GM10266 (cell line): ENCODE measurements at regions not wholly inside any gene's neighbourhood (a gene's known extent, or its start where the extent isn't known, plus 50 kb on each side); places are given as distances from the start of the nearest gene placed in this dataset.

Source experiments
- DNase-seq: peaks from one replicate; pipeline ENCODE4 v3.0.0; 2012; ENCODE audit errors: extremely low spot score
- CTCF ChIP-seq: IDR thresholded peaks from 2 replicates; pipeline ENCODE4 v1.5.1; 2012; ENCODE audit warnings: mild to moderate bottlenecking, low read depth; ENCODE audit not compliant: control insufficient read depth, insufficient read depth; ENCODE audit errors: missing control alignments

- no peak for DNase-seq
- no peak for TF ChIP-seq CTCF
Observed at GRCh38 chr19:5290336-5291262, 50.0 kb downstream of the PTPRS start.

GRCh38 chr19:5289060-5289990 lies 51.3 kb downstream of the PTPRS start:
- no peak for DNase-seq
- TF ChIP-seq CTCF, result no peak

DNA sequence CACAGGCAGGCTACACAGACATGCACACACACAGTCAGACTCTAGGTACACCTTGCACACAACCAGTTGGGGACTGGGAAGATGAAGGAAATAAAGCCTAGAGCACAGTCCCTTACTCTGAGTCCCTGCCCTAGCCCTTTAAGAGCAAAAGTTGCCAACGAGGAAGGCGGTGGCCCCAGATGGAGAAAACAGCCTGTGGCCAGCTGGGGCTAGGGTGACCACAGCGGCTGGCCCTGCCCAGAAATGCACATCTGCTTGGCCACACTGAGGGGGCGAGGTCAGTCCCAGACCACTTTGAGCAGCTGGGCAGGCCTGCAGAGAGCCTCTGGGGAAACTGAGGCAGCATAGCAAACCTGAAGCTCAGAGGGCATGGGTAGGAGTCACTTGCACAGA lies 52.3 kb downstream of the PTPRS start:
- TF ChIP-seq CTCF, result no peak
- DNase-seq, result no peak

DNA sequence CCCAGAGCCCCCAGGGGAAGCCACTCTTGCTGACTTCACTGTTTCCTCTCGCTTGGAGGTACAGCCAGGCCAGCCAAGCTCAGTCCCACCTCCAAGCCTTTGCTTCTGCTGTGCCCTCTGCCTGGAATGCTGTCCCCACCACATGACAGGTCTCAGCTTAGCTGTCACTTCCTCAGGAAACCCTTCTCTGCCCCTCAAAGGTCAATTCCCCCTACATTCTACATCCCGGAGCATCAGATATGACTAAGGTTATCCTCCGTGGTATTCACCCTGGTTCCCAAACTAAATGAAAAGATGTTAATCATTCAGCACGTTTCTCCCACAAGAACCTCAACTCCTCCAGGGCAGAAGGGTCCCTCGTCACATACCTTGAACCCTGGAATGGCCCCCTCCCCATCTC lies 53.5 kb downstream of the PTPRS start:
- TF ChIP-seq CTCF, result no peak
- no peak for DNase-seq

DNA sequence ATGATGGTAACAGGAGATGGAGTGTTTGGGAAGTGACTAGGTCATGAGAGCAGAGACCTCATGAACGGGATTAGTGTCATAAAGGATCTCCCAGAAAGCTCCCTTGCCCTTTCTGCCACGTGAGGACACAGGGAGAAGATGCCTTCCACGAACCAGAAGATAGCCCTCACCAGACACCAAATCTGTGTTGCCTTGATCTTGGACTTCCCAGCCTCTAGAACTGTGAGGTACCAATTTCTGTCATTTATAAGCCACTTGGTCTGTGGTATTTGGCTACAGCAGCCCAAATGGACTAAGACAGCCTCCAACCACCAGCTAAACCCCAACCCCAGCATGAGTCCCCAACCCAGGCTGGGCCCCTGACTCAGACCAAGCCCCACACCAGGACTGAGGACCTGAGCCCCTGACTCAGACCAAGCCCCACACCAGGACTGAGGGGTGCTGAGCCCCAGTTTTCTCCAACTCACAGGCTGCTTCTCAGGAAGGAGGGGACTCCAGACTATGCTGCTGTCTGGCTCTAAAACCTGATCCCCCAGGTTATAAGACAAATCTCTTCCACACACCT lies 54.1 kb downstream of the PTPRS start:
- no peak for DNase-seq
- no peak for TF ChIP-seq CTCF

DNA sequence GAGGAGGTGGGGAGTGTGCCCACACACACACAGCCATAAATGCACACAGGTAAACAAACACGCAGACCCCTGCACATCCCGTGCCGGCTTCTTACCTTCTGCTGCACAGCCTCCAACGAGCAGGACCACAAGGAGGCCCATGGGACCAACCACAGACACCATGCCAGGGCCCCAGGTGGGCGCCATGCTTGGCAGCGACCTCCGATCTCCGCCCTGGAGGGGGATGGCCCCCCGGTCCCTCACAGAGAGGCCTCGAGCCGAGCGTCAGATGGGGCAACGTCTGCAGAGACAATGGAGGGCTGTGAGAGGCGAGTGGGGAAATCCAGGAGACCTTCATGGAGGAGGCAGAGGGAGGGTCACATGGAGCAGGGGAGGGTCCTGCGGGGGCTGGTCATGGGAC lies 54.7 kb downstream of the PTPRS start:
- TF ChIP-seq CTCF, result no peak
- no peak for DNase-seq
